ENCODE measurements at regions not wholly inside any gene's neighbourhood (a gene's known extent, or its start where the extent isn't known, plus 50 kb on each side); places are given as distances from the start of the nearest gene placed in this dataset.

GRCh38 chr7:42471573-42472174, 234.7 kb upstream of the GLI3 start:
- ATAC-seq (no peak), DNase-seq (no peak)
- no peak for TF ChIP-seq CTCF (IDR thresholded peaks at IDR 0.05)
- no peaks in the 10 kb centered on the region for H3K27me3 ChIP-seq (ENCODE audit: insufficient read depth in 3 of 3, low read length in 2 of 3)
- H3K4me1 ChIP-seq, result no peaks in the 10 kb centered on the region
- WGBS, 3 donors, result 93 to 97% (median 93%) methylated on average over 3 of the region's 3 CpGs
- no peaks in the 10 kb centered on the region for H3K36me3 ChIP-seq (ENCODE audit: insufficient read depth in 1 of 2, low read depth in 1 of 2)
- intact Hi-C loops (cut with DNase I), result no loop called here
- H3K27ac ChIP-seq, result no peak overlapping the region
- no peaks in the 10 kb centered on the region for H3K9me3 ChIP-seq
- H3K4me3 ChIP-seq, result no peak overlapping the region

GRCh38 chr7:42469341-42469740, 232.3 kb upstream of the GLI3 start:
- no peaks in the 10 kb centered on the region for H3K27me3 ChIP-seq (ENCODE audit: insufficient read depth in 3 of 3, low read length in 2 of 3)
- no peaks in the 10 kb centered on the region for H3K9me3 ChIP-seq
- H3K4me3 ChIP-seq, result no peak overlapping the region
- no peak for TF ChIP-seq CTCF (IDR thresholded peaks at IDR 0.05)
- no peak overlapping the region for H3K27ac ChIP-seq
- ATAC-seq, result no peak
- H3K36me3 ChIP-seq (ENCODE audit: insufficient read depth in 1 of 2, low read depth in 1 of 2), result no peaks in the 10 kb centered on the region
- intact Hi-C loops (cut with DNase I), result no loop called here
- DNase-seq, result no peak
- H3K4me1 ChIP-seq, result no peaks in the 10 kb centered on the region
- 82 to 85% (median 84%) methylated on average over 10 of the region's 10 CpGs for WGBS, 3 donors

GRCh38 chr7:42468471-42468870, 231.5 kb upstream of the GLI3 start:
- no peak for TF ChIP-seq CTCF (IDR thresholded peaks at IDR 0.05)
- WGBS, 3 donors, result 81 to 84% (median 83%) methylated on average over 7 of the region's 7 CpGs
- no peak overlapping the region for H3K27ac ChIP-seq
- DNase-seq (no peak), ATAC-seq (no peak)
- intact Hi-C loops (cut with DNase I), result no loop called here
- H3K9me3 ChIP-seq, result no peaks in the 10 kb centered on the region
- H3K27me3 ChIP-seq (ENCODE audit: insufficient read depth in 3 of 3, low read length in 2 of 3), result no peaks in the 10 kb centered on the region
- H3K36me3 ChIP-seq (ENCODE audit: insufficient read depth in 1 of 2, low read depth in 1 of 2), result no peaks in the 10 kb centered on the region
- H3K4me3 ChIP-seq, result no peak overlapping the region
- H3K4me1 ChIP-seq, result no peaks in the 10 kb centered on the region

GRCh38 chr7:42461537-42461936, 224.5 kb upstream of the GLI3 start:
- Histone ChIP-seq H3K4me3 (no peak overlapping the region), H3K27me3 (ENCODE audit: insufficient read depth in 3 of 3, low read length in 2 of 3) (no peaks in the 10 kb centered on the region), H3K36me3 (ENCODE audit: insufficient read depth in 1 of 2, low read depth in 1 of 2) (no peaks in the 10 kb centered on the region), H3K9me3 (no peaks in the 10 kb centered on the region), H3K4me1 (no peaks in the 10 kb centered on the region), H3K27ac (no peak overlapping the region)
- intact Hi-C loops (cut with DNase I), result no loop called here
- 90 to 93% (median 90%) methylated on average over 1 of the region's 1 CpG for WGBS, 3 donors
- TF ChIP-seq CTCF (IDR thresholded peaks at IDR 0.05), result no peak
- ATAC-seq (no peak), DNase-seq (no peak)

- no peak for ATAC-seq
- Histone ChIP-seq H3K4me3 (no peak overlapping the region), H3K27me3 (ENCODE audit: insufficient read depth in 3 of 3, low read length in 2 of 3) (no peaks in the 10 kb centered on the region), H3K9me3 (no peaks in the 10 kb centered on the region), H3K36me3 (ENCODE audit: insufficient read depth in 1 of 2, low read depth in 1 of 2) (no peaks in the 10 kb centered on the region), H3K27ac (no peak overlapping the region), H3K4me1 (no peaks in the 10 kb centered on the region)
- intact Hi-C loops (cut with DNase I), result no loop called here
- TF ChIP-seq CTCF (IDR thresholded peaks at IDR 0.05), result no peak
- no peak for DNase-seq
- WGBS, 3 donors, result 60 to 85% (median 66%) methylated on average over 1 of the region's 1 CpG
Measured at GRCh38 chr7:42460933-42461332, 223.9 kb upstream of the GLI3 start.
